HepG2 (cell line): ENCODE measurements at regions not wholly inside any gene's neighbourhood (a gene's known extent, or its start where the extent isn't known, plus 50 kb on each side); places are given as distances from the start of the nearest gene placed in this dataset.
A peak's percentile ranks its signal among the peaks of the same experiment; 100 is the strongest.

Experiments used
- FOXK2 ChIP-seq: fragments of 450-650 bp; IDR thresholded peaks from 2 replicates; pipeline ENCODE4 v1.6.1; 2016
- NPAS2 ChIP-seq: sonication (generic); formaldehyde crosslinking; IDR thresholded peaks from 2 replicates; pipeline ENCODE4 v1.8.0; 2022; ENCODE audit warnings: mild to moderate bottlenecking, missing genetic modification reagents, borderline replicate concordance
- PCBP1 ChIP-seq: fragments of 200-400 bp; formaldehyde crosslinking; IDR thresholded peaks from 2 replicates; pipeline ENCODE4 v1.6.1; 2017; ENCODE audit warnings: mild to moderate bottlenecking, low read depth, low read length, borderline replicate concordance
- PRMT3 ChIP-seq: sonication (generic); formaldehyde crosslinking; IDR thresholded peaks from 2 replicates; pipeline ENCODE4 v1.8.1; 2022; ENCODE audit warnings: low read depth, mild to moderate bottlenecking, moderate library complexity, missing genetic modification reagents, borderline replicate concordance
- SNRNP70 ChIP-seq: fragments of 200-400 bp; formaldehyde crosslinking; IDR thresholded peaks from 2 replicates; pipeline ENCODE4 v1.6.1; 2017; ENCODE audit warnings: mild to moderate bottlenecking, low read depth, low read length, moderate library complexity
- ZNF547 ChIP-seq: sonication (generic); formaldehyde crosslinking; IDR thresholded peaks from 2 replicates; pipeline ENCODE4 v1.5.1; 2020; ENCODE audit warnings: mild to moderate bottlenecking, missing genetic modification reagents
- ZNF615 ChIP-seq: sonication (generic); formaldehyde crosslinking; IDR thresholded peaks from 2 replicates; pipeline ENCODE4 v1.5.0; 2020; ENCODE audit warnings: mild to moderate bottlenecking, missing genetic modification reagents, borderline replicate concordance
- ZNF737 ChIP-seq: sonication (generic); formaldehyde crosslinking; IDR thresholded peaks from 2 replicates; pipeline ENCODE4 v1.5.0; 2020; ENCODE audit warnings: missing genetic modification reagents, mild to moderate bottlenecking, borderline replicate concordance
- ZNF788 ChIP-seq: sonication (generic); formaldehyde crosslinking; IDR thresholded peaks from 2 replicates; pipeline ENCODE4 v1.5.0; 2020; ENCODE audit warnings: mild to moderate bottlenecking, missing genetic modification reagents, borderline replicate concordance
- ZNF883 ChIP-seq: sonication (generic); formaldehyde crosslinking; IDR thresholded peaks from 2 replicates; pipeline ENCODE4 v1.5.1; 2020; ENCODE audit warnings: mild to moderate bottlenecking, missing genetic modification reagents; ENCODE audit errors: not compliant biosample characterization
- ZSCAN31 ChIP-seq: sonication (generic); formaldehyde crosslinking; IDR thresholded peaks from 2 replicates; pipeline ENCODE4 v1.5.0; 2020; ENCODE audit warnings: low read depth, mild to moderate bottlenecking, missing genetic modification reagents
- TF ChIP-seq, protein P1 (sequence below): sonication (generic); formaldehyde crosslinking; IDR thresholded peaks from 2 replicates; pipeline ENCODE4 v1.4.0; 2020; ENCODE audit warnings: missing genetic modification reagents
- TF ChIP-seq, protein P2 (sequence below): sonication (generic); formaldehyde crosslinking; IDR thresholded peaks from 2 replicates; pipeline ENCODE4 v1.5.0; 2020; ENCODE audit warnings: mild to moderate bottlenecking, missing genetic modification reagents, borderline replicate concordance
- TF ChIP-seq, protein P3 (sequence below): sonication (generic); formaldehyde crosslinking; conservative IDR thresholded peaks from 2 replicates; pipeline ENCODE4 v1.4.0; 2020; ENCODE audit warnings: mild to moderate bottlenecking, missing genetic modification reagents, moderate library complexity
- TF ChIP-seq, protein P4 (sequence below): IDR thresholded peaks from 2 replicates; pipeline ENCODE4 v1.6.1; 2016; ENCODE audit warnings: low read depth, control low read depth
- TF ChIP-seq, protein P5 (sequence below): sonication (generic); formaldehyde crosslinking; IDR thresholded peaks from 2 replicates; pipeline ENCODE4 v1.4.0; 2020; ENCODE audit warnings: mild to moderate bottlenecking, low read depth, missing genetic modification reagents
- TF ChIP-seq, protein P6 (sequence below): sonication (generic); formaldehyde crosslinking; IDR thresholded peaks from 2 replicates; pipeline ENCODE4 v1.5.1; 2020; ENCODE audit warnings: missing genetic modification reagents, mild to moderate bottlenecking, borderline replicate concordance

DNA sequence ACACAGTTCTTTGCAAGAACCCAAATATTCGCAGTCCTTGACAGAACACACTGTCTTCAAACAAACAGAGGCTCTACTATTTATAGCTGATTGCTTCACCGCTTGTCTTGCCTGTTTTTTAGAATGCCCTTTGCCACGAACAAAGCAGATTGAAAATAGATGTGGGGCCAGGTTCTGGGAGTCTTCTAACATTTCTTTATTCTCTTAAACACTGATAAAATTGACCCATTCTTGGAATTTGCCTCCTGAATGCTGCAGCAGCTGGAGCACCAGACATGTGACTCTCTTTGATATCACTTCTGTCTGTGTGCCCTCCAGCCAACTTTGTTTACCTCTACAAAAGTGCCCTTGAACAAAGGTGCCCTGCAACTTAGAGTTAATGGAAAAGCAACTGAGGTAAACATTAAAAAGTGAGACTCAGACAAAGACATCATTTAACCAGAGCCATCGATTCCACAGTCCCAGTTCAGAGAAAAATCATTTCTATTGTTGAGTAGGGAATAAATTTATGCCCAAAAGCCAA, 64.2 kb upstream of the SPP1 start (continued):
- TF ChIP-seq ZNF547 (CRISPR knock-in tag) (no peak), ZSCAN31 (CRISPR knock-in tag) (0 out of 2 replicates have a peak, but pooled peaks have one; percentile 43), SNRNP70 (no peak), PCBP1 (no peak), NPAS2 (no peak), ZNF788 (CRISPR knock-in tag) (no peak), ZNF615 (no peak), PRMT3 (CRISPR knock-in tag) (no peak), ZNF883 (CRISPR knock-in tag) (no peak), ZNF737 (CRISPR knock-in tag) (no peak), FOXK2 (no peak)
- TF ChIP-seq, protein P1, sequence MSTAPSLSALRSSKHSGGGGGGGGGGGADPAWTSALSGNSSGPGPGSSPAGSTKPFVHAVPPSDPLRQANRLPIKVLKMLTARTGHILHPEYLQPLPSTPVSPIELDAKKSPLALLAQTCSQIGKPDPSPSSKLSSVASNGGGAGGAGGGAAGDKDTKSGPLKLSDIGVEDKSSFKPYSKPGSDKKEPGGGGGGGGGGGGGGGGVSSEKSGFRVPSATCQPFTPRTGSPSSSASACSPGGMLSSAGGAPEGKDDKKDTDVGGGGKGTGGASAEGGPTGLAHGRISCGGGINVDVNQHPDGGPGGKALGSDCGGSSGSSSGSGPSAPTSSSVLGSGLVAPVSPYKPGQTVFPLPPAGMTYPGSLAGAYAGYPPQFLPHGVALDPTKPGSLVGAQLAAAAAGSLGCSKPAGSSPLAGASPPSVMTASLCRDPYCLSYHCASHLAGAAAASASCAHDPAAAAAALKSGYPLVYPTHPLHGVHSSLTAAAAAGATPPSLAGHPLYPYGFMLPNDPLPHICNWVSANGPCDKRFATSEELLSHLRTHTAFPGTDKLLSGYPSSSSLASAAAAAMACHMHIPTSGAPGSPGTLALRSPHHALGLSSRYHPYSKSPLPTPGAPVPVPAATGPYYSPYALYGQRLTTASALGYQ = peak; percentile 89
- TF ChIP-seq, protein P2, sequence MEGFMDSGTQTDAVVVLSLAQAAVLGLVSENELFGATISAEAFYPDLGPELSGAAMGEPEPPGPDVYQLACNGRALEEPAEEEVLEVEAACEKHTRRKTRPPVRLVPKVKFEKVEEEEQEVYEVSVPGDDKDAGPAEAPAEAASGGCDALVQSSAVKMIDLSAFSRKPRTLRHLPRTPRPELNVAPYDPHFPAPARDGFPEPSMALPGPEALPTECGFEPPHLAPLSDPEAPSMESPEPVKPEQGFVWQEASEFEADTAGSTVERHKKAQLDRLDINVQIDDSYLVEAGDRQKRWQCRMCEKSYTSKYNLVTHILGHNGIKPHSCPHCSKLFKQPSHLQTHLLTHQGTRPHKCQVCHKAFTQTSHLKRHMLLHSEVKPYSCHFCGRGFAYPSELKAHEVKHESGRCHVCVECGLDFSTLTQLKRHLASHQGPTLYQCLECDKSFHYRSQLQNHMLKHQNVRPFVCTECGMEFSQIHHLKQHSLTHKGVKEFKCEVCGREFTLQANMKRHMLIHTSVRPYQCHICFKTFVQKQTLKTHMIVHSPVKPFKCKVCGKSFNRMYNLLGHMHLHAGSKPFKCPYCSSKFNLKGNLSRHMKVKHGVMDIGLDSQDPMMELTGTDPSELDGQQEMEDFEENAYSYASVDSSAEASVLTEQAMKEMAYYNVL = no peak; the same call in 1 of the 2 replicates
- TF ChIP-seq, protein P3, sequence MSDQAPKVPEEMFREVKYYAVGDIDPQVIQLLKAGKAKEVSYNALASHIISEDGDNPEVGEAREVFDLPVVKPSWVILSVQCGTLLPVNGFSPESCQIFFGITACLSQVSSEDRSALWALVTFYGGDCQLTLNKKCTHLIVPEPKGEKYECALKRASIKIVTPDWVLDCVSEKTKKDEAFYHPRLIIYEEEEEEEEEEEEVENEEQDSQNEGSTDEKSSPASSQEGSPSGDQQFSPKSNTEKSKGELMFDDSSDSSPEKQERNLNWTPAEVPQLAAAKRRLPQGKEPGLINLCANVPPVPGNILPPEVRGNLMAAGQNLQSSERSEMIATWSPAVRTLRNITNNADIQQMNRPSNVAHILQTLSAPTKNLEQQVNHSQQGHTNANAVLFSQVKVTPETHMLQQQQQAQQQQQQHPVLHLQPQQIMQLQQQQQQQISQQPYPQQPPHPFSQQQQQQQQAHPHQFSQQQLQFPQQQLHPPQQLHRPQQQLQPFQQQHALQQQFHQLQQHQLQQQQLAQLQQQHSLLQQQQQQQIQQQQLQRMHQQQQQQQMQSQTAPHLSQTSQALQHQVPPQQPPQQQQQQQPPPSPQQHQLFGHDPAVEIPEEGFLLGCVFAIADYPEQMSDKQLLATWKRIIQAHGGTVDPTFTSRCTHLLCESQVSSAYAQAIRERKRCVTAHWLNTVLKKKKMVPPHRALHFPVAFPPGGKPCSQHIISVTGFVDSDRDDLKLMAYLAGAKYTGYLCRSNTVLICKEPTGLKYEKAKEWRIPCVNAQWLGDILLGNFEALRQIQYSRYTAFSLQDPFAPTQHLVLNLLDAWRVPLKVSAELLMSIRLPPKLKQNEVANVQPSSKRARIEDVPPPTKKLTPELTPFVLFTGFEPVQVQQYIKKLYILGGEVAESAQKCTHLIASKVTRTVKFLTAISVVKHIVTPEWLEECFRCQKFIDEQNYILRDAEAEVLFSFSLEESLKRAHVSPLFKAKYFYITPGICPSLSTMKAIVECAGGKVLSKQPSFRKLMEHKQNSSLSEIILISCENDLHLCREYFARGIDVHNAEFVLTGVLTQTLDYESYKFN (CRISPR knock-in tag) = peak; percentile 95
- TF ChIP-seq, protein P4, sequence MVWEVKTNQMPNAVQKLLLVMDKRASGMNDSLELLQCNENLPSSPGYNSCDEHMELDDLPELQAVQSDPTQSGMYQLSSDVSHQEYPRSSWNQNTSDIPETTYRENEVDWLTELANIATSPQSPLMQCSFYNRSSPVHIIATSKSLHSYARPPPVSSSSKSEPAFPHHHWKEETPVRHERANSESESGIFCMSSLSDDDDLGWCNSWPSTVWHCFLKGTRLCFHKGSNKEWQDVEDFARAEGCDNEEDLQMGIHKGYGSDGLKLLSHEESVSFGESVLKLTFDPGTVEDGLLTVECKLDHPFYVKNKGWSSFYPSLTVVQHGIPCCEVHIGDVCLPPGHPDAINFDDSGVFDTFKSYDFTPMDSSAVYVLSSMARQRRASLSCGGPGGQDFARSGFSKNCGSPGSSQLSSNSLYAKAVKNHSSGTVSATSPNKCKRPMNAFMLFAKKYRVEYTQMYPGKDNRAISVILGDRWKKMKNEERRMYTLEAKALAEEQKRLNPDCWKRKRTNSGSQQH (CRISPR knock-in tag) = no peak
- TF ChIP-seq, protein P5, sequence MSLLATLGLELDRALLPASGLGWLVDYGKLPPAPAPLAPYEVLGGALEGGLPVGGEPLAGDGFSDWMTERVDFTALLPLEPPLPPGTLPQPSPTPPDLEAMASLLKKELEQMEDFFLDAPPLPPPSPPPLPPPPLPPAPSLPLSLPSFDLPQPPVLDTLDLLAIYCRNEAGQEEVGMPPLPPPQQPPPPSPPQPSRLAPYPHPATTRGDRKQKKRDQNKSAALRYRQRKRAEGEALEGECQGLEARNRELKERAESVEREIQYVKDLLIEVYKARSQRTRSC = no peak
- TF ChIP-seq, protein P6, sequence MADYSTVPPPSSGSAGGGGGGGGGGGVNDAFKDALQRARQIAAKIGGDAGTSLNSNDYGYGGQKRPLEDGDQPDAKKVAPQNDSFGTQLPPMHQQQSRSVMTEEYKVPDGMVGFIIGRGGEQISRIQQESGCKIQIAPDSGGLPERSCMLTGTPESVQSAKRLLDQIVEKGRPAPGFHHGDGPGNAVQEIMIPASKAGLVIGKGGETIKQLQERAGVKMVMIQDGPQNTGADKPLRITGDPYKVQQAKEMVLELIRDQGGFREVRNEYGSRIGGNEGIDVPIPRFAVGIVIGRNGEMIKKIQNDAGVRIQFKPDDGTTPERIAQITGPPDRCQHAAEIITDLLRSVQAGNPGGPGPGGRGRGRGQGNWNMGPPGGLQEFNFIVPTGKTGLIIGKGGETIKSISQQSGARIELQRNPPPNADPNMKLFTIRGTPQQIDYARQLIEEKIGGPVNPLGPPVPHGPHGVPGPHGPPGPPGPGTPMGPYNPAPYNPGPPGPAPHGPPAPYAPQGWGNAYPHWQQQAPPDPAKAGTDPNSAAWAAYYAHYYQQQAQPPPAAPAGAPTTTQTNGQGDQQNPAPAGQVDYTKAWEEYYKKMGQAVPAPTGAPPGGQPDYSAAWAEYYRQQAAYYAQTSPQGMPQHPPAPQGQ (CRISPR knock-in tag) = no peak
